NCI-H1048 (cell line): ENCODE measurements at regions not wholly inside any gene's neighbourhood (a gene's known extent, or its start where the extent isn't known, plus 50 kb on each side); places are given as distances from the start of the nearest gene placed in this dataset.

Experiments
- DNase-seq: peaks from one replicate; lab custom pipeline; 2025; lab: John Stamatoyannopoulos, UW

GRCh38 chr5:35319333-35320002 is 89.2 kb upstream of the PRLR start:
- no peak for DNase-seq

- no peak for DNase-seq
Measured at GRCh38 chr5:35317586-35317985, 87.3 kb upstream of the PRLR start.

GRCh38 chr5:35316611-35317274 is 86.5 kb upstream of the PRLR start:
- no peak for DNase-seq

GRCh38 chr5:35313291-35313690 is 83.0 kb upstream of the PRLR start:
- DNase-seq: no peak

- DNase-seq: no peak
Measured at GRCh38 chr5:35312267-35312666, 82.0 kb upstream of the PRLR start.

GRCh38 chr5:35309365-35310130 is 79.3 kb upstream of the PRLR start:
- no peak for DNase-seq

GRCh38 chr5:35308421-35308820 is 78.1 kb upstream of the PRLR start:
- DNase-seq: no peak

- DNase-seq: no peak
Measured at GRCh38 chr5:35306716-35307365, 76.6 kb upstream of the PRLR start.

- peak; percentile 53 for DNase-seq
Measured at GRCh38 chr5:35305336-35306020, 75.2 kb upstream of the PRLR start.

- no peak for DNase-seq
Measured at GRCh38 chr5:35304291-35304690, 74.0 kb upstream of the PRLR start.

- DNase-seq: no peak
Measured at GRCh38 chr5:35303152-35303551, 72.9 kb upstream of the PRLR start.

- no peak for DNase-seq
Measured at GRCh38 chr5:35302544-35302943, 72.3 kb upstream of the PRLR start.

- no peak for DNase-seq
Measured at GRCh38 chr5:35297755-35298154, 67.5 kb upstream of the PRLR start.

- no peak for DNase-seq
Measured at GRCh38 chr5:35294976-35295375, 64.7 kb upstream of the PRLR start.

GRCh38 chr5:35294017-35294416 is 63.7 kb upstream of the PRLR start:
- DNase-seq: no peak

- no peak for DNase-seq
Measured at GRCh38 chr5:35285435-35285834, 55.1 kb upstream of the PRLR start.

GRCh38 chr5:35285011-35285410 is 54.7 kb upstream of the PRLR start:
- DNase-seq: no peak

GRCh38 chr5:35284364-35284763 is 54.1 kb upstream of the PRLR start:
- no peak for DNase-seq

GRCh38 chr5:35282810-35283209 is 52.5 kb upstream of the PRLR start:
- DNase-seq: no peak

- no peak for DNase-seq
Measured at GRCh38 chr5:35281613-35282012, 51.3 kb upstream of the PRLR start.
